ENCODE measurements at regions not wholly inside any gene's neighbourhood (a gene's known extent, or its start where the extent isn't known, plus 50 kb on each side); places are given as distances from the start of the nearest gene placed in this dataset.
"Not testable (repeated sequence)": the region's sequence is repeated elsewhere in the genome, so short reads cannot be mapped to it uniquely, and the experiment has no call there.

GRCh38 chr22:16463472-16463871 is 129.1 kb downstream of the CCT8L2 start:
- H3K27me3 Mint-ChIP-seq; H3K36me3 Mint-ChIP-seq (ENCODE audit: low read depth); intact Hi-C loops (cut with micrococcal nuclease); H3K27ac Mint-ChIP-seq; H3K4me1 Mint-ChIP-seq (ENCODE audit: low read depth); H3K4me3 Mint-ChIP-seq; H3K9me3 Mint-ChIP-seq: not testable (repeated sequence)

GRCh38 chr22:16447451-16447850 is 145.2 kb downstream of the CCT8L2 start:
- H3K36me3 Mint-ChIP-seq (ENCODE audit: low read depth); H3K4me3 Mint-ChIP-seq; H3K27ac Mint-ChIP-seq; intact Hi-C loops (cut with micrococcal nuclease); H3K27me3 Mint-ChIP-seq; H3K9me3 Mint-ChIP-seq; H3K4me1 Mint-ChIP-seq (ENCODE audit: low read depth): not testable (repeated sequence)

GRCh38 chr22:16446755-16447440 is 145.7 kb downstream of the CCT8L2 start:
- not testable (repeated sequence) for H3K4me3 Mint-ChIP-seq, H3K27me3 Mint-ChIP-seq

GRCh38 chr22:16441014-16441413 is 151.6 kb downstream of the CCT8L2 start:
- H3K9me3 Mint-ChIP-seq; intact Hi-C loops (cut with micrococcal nuclease); H3K27ac Mint-ChIP-seq; H3K4me1 Mint-ChIP-seq (ENCODE audit: low read depth); H3K4me3 Mint-ChIP-seq; H3K36me3 Mint-ChIP-seq (ENCODE audit: low read depth); H3K27me3 Mint-ChIP-seq: not testable (repeated sequence)

More at GRCh38 chr22:16446755-16447440, 145.7 kb downstream of the CCT8L2 start:
- H3K4me1 Mint-ChIP-seq (ENCODE audit: low read depth); H3K27ac Mint-ChIP-seq; intact Hi-C loops (cut with micrococcal nuclease); H3K9me3 Mint-ChIP-seq; H3K36me3 Mint-ChIP-seq (ENCODE audit: low read depth): not testable (repeated sequence)

- H3K4me1 Mint-ChIP-seq (ENCODE audit: low read depth); H3K27ac Mint-ChIP-seq; H3K9me3 Mint-ChIP-seq; H3K27me3 Mint-ChIP-seq; H3K4me3 Mint-ChIP-seq; H3K36me3 Mint-ChIP-seq (ENCODE audit: low read depth); intact Hi-C loops (cut with micrococcal nuclease): not testable (repeated sequence)
Observed at GRCh38 chr22:16423476-16423875, 169.1 kb downstream of the CCT8L2 start.

- H3K36me3 Mint-ChIP-seq (ENCODE audit: low read depth); H3K27ac Mint-ChIP-seq; H3K4me1 Mint-ChIP-seq (ENCODE audit: low read depth); intact Hi-C loops (cut with micrococcal nuclease); H3K27me3 Mint-ChIP-seq; H3K9me3 Mint-ChIP-seq; H3K4me3 Mint-ChIP-seq: not testable (repeated sequence)
Observed at GRCh38 chr22:16417498-16417897, 175.1 kb downstream of the CCT8L2 start.

GRCh38 chr22:16404639-16405038 is 188.0 kb downstream of the CCT8L2 start:
- peaks cover 13% of the 10 kb centered on the region for H3K9me3 Mint-ChIP-seq
- H3K36me3 Mint-ChIP-seq (ENCODE audit: low read depth); H3K27ac Mint-ChIP-seq; H3K4me1 Mint-ChIP-seq (ENCODE audit: low read depth); H3K27me3 Mint-ChIP-seq; intact Hi-C loops (cut with micrococcal nuclease); H3K4me3 Mint-ChIP-seq: not testable (repeated sequence)

- H3K4me1 Mint-ChIP-seq (ENCODE audit: low read depth); intact Hi-C loops (cut with micrococcal nuclease); H3K27me3 Mint-ChIP-seq; H3K27ac Mint-ChIP-seq; H3K4me3 Mint-ChIP-seq; H3K36me3 Mint-ChIP-seq (ENCODE audit: low read depth): not testable (repeated sequence)
- H3K9me3 Mint-ChIP-seq: peaks cover 18% of the 10 kb centered on the region
Observed at GRCh38 chr22:16403661-16404060, 188.9 kb downstream of the CCT8L2 start.

GRCh38 chr22:16402874-16403399 is 189.7 kb downstream of the CCT8L2 start:
- H3K4me3 Mint-ChIP-seq; H3K27me3 Mint-ChIP-seq; H3K27ac Mint-ChIP-seq; intact Hi-C loops (cut with micrococcal nuclease); H3K36me3 Mint-ChIP-seq (ENCODE audit: low read depth); H3K4me1 Mint-ChIP-seq (ENCODE audit: low read depth): not testable (repeated sequence)
- peaks cover 26% of the 10 kb centered on the region for H3K9me3 Mint-ChIP-seq

GRCh38 chr22:16393476-16393875 is 199.1 kb downstream of the CCT8L2 start:
- H3K27ac Mint-ChIP-seq; intact Hi-C loops (cut with micrococcal nuclease); H3K27me3 Mint-ChIP-seq; H3K4me1 Mint-ChIP-seq (ENCODE audit: low read depth); H3K36me3 Mint-ChIP-seq (ENCODE audit: low read depth); H3K4me3 Mint-ChIP-seq: not testable (repeated sequence)
- peaks cover 62% of the 10 kb centered on the region for H3K9me3 Mint-ChIP-seq

GRCh38 chr22:16391417-16391930 is 201.1 kb downstream of the CCT8L2 start:
- H3K4me3 Mint-ChIP-seq; H3K36me3 Mint-ChIP-seq (ENCODE audit: low read depth); H3K4me1 Mint-ChIP-seq (ENCODE audit: low read depth); H3K27ac Mint-ChIP-seq; intact Hi-C loops (cut with micrococcal nuclease): not testable (repeated sequence)
- Mint-ChIP-seq H3K9me3 (peaks cover 47% of the 10 kb centered on the region), H3K27me3 (peaks cover 27% of the 10 kb centered on the region)

GRCh38 chr22:16390541-16391217 is 201.9 kb downstream of the CCT8L2 start:
- H3K36me3 Mint-ChIP-seq (ENCODE audit: low read depth); intact Hi-C loops (cut with micrococcal nuclease); H3K27ac Mint-ChIP-seq; H3K4me1 Mint-ChIP-seq (ENCODE audit: low read depth); H3K4me3 Mint-ChIP-seq: not testable (repeated sequence)
- Mint-ChIP-seq H3K27me3 (peaks cover 33% of the 10 kb centered on the region), H3K9me3 (peaks cover 45% of the 10 kb centered on the region)

GRCh38 chr22:16390046-16390445 is 202.6 kb downstream of the CCT8L2 start:
- H3K27ac Mint-ChIP-seq; intact Hi-C loops (cut with micrococcal nuclease); H3K4me1 Mint-ChIP-seq (ENCODE audit: low read depth); H3K4me3 Mint-ChIP-seq; H3K36me3 Mint-ChIP-seq (ENCODE audit: low read depth): not testable (repeated sequence)
- H3K9me3 Mint-ChIP-seq: peaks cover 45% of the 10 kb centered on the region
- H3K27me3 Mint-ChIP-seq: peaks cover 33% of the 10 kb centered on the region

GRCh38 chr22:16389256-16389655 is 203.4 kb downstream of the CCT8L2 start:
- H3K36me3 Mint-ChIP-seq (ENCODE audit: low read depth); H3K4me1 Mint-ChIP-seq (ENCODE audit: low read depth); H3K27ac Mint-ChIP-seq; H3K4me3 Mint-ChIP-seq; intact Hi-C loops (cut with micrococcal nuclease): not testable (repeated sequence)
- peaks cover 45% of the 10 kb centered on the region for H3K9me3 Mint-ChIP-seq
- H3K27me3 Mint-ChIP-seq: peaks cover 33% of the 10 kb centered on the region
